ENCODE measurements at regions not wholly inside any gene's neighbourhood (a gene's known extent, or its start where the extent isn't known, plus 50 kb on each side); places are given as distances from the start of the nearest gene placed in this dataset.

DNA sequence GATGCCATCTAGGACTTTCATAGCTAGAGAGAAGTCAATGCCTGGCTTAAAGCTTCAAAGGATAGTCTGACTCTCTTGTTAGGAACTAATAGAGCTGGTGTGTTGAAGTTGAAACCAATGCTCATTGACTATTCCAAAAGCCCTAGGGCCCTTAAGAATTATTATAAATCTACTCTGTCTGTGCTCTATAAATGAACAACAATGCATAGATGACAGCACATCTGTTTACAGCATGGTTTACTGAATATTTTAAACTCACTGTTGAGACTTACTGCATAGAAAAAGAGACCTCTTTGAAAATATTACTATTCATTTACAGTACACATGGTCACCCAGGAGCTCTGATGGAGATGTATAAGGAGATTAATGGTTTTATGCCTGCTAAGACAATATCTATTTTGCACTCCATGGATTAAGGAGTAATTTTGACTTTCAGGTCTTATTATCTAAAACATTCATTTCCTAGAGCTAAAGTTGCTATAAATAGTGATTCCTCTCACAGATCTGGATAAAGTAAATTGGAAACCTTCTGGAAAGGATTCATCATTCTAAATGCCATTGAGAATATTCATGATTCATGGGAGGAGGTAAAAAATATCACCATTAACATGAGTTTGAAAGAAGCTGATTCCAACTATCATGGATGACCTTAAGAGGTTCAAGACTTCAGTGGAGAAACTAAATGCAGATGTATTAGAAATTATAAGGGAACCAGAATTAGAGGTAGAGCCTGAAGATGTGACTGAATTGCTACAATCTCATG is 763.5 kb upstream of the MAP3K7 start:
- no peak for DNase-seq (ENCODE audit: low read depth in 2 of 3, low spot score in 1 of 3)

DNA sequence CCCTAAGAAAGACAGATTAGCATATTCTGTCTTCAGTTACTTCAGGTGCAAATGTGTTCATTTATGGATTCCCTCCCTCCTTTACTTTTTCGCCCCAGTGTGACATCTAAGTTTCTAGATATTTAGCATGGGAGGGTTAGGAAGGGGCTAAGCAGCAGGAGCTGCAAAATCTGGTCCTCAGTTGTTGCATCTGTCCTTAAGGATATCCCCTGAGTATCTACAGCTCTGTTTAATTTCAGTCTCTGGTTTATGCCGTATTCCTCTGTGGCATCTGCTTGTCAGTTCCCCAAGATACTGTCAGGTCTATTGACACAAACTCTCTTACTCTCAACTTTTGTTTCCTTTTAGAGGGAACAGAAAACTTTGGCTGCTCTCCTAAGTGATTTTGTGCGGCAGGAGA is 754.6 kb upstream of the MAP3K7 start:
- no peak for DNase-seq (ENCODE audit: low read depth in 2 of 3, low spot score in 1 of 3)

DNA sequence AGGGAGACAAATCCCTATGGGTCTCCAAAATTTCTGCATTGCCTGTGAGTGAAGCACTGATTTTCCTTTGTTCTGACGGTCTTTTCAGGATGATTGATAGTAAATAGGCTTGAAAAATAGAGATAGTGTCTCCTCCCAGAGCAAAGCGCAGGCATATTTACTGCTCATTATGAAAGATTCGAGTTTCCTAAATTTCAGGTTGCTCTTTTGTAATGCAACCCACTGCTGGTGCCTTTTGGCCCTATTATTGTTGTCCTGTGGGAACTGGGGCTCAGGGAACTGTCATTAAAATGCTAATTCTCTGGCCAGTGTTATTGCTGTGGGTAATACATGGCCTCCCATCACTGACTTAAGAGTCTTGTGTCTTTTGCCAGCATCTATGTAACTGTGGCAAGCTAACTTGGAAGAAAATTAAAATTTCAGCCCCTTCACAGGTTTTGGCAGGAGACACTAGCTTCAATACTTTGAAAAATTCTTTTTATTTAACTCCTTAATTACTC is 754.1 kb upstream of the MAP3K7 start:
- no peak for DNase-seq (ENCODE audit: low read depth in 2 of 3, low spot score in 1 of 3)

DNA sequence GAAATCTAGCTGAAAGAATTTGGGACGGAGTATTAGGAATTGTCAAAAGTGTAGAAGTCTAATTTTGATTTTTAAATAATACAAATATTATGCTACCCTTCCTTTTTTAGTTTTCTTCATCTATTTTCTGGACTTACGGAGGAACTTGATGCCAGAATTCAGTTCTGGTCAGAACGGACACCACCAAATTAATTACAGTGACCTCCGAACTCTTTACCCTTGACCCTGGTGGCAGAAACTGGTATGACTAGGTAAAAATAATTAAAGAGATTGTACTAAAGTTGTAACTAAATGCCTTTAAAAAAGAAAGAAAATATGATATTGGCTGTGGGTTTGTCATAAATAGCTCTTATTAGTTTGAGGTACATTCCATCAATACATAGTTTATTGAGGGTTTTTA is 751.1 kb upstream of the MAP3K7 start:
- no peak for DNase-seq (ENCODE audit: low read depth in 2 of 3, low spot score in 1 of 3)

DNA sequence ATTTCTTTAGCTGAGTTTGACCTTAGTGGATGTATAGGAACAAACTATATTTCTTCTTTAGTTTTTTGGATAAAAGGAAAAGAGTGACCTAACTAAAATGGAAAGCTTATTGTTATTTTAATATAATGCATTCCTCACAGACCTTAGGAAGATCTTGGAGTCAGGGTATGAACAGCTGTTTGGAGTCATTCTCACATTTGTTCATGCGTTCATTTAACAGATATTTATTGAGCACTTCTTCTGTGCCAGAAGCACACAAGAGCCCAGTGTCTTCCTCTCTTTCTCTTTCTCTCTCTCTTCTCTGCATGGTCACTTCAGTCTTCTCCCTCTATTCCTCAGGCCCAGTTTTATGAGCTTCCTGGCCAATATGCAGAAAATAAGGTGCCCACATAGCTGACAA is 744.0 kb upstream of the MAP3K7 start:
- no peak for DNase-seq (ENCODE audit: low read depth in 2 of 3, low spot score in 1 of 3)

GRCh38 chr6:91328241-91328640 is 741.4 kb upstream of the MAP3K7 start:
- no peak for DNase-seq (ENCODE audit: low read depth in 2 of 3, low spot score in 1 of 3)

DNA sequence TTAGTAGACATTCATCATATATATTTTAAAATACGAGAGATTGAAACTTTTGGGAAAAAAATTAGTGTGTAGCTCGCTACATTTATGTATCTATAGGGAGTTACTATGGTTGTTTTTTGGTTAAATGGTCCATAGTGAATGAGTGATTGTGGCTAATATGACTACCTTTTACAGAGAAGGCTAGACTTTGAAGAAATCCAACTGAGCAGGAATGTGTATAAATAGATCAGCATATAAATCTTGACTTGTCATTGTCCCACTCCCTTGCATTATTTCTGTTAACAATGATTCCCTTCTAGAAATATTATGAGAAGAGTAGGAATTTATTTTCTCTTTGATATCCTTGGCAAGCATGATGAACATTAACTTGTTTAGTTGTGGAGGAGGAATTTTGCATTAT is 737.8 kb upstream of the MAP3K7 start:
- DNase-seq (ENCODE audit: low read depth in 2 of 3, low spot score in 1 of 3): no peak

DNA sequence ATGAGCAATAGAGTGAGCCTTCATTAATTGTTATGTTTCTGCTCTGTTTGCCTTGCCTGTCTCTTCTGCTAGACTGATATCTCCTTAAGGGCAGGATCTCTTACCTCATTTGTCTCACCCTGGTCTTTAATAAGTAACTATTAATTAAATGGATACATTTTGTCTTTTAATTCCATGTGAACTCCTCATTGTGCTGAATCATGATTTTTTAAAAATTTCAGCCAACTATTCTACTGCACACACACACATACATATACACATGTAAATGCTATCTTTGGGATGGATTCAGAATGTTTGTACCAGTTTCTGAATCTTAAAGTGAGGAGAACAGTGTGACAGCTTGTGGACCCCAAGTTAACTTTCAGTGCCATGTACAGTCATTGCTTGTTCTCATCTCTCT is 731.1 kb upstream of the MAP3K7 start:
- DNase-seq (ENCODE audit: low read depth in 2 of 3, low spot score in 1 of 3): no peak

- DNase-seq (ENCODE audit: low read depth in 2 of 3, low spot score in 1 of 3): no peak
Observed at GRCh38 chr6:91317247-91317835, 730.5 kb upstream of the MAP3K7 start.

DNA sequence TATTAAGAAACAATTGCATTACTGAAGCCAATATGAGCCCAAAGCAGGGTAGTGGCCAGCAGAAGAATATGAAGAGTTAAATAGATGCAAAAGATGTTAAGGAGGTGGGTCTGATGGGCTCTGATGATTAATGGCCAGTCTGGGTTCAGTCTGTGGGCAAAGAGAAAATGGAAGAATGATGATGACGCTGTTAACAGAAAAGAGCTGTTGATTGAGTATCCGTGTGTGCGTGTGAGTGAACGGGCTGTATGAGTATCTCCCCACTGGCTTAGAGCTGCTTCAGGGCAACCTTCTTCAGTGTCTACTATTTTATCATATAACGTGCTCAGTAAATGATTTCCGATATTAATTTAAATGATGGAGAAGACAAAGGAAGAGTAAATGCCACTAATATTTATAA is 723.3 kb upstream of the MAP3K7 start:
- no peak for DNase-seq (ENCODE audit: low read depth in 2 of 3, low spot score in 1 of 3)

GRCh38 chr6:91305755-91306154 is 718.9 kb upstream of the MAP3K7 start:
- no peak for DNase-seq (ENCODE audit: low read depth in 2 of 3, low spot score in 1 of 3)

DNA sequence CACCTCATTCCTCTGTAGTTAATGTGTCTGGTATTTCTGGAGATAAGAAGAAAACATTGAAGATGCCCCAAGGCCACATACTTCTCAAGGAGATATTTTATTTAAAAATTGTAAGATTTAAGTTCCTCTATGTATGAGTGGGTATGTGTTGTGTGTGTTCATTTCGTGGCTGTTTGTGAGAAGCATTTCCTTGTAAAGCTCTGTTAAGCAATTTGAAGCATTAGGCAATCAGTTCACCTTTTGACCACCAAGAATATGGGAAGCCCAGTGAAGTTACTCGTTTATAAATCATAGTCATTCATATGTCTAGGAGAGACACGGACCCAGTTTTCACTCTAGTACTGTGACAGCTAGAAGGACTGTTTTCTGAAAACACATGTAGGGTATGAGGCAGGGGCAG is 717.6 kb upstream of the MAP3K7 start:
- no peak for DNase-seq (ENCODE audit: low read depth in 2 of 3, low spot score in 1 of 3)

DNA sequence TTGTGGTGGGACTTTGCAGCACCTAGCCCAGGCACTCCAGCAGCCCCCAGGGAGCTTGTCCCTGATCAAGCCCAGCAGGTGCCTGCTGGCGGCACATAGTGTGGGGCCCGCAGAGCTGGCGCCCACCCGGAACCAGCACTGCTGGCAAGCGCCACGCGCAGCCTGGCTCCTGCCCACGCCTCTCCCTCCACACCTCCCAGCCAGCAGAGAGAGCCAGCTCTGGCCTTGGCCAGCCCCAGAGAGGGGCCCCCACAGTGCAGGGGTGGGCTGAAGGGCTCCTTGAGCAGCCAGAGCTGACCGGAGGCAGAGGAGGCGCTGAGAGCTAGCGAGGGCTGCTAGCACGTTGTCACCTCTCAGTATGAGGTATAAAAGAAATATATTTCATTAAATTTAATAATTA is 716.5 kb upstream of the MAP3K7 start:
- DNase-seq (ENCODE audit: low read depth in 2 of 3, low spot score in 1 of 3): no peak

DNA sequence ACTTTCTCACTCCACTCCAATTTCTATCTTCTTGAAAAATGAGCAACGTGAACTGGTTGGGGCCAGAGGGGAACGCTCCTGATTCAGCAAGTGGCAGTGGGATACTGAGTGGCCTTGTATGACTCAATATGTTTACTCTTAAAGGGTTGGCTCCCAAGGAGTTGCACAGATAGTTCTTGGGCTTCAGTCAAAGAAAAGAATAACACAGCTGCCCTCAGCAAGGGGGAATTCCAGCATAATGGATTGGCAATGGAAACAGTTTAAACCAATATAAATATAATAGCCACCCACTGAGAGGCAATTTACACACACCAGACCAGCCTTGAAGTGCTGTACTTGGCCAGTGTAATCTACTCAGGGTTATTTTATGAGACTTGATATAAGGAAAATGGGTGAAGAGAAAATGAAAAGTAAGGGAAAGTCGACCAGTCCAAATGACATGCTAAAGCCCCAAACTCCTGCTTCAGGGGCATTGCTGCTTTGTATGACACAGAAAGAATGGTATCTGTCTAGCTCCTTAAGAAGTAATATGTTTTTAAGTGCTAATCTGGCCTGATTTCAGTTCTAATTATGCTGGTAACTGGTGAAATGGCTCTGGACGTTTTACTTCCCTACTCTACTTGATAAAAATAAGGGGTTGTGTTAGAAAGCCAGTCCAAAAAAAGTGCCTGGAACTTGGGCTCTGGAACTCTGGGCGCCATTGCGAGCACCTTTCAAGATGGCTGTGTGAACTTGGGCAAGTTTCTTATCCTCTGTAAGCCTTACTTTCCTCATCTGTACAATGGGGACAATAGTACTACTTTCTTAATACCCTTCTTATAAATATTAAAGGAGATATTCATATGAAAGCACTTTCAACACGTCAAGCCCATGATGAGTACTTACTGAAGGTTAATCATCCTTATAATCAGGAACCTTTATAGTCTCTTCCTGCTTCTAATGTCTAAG is 712.9 kb upstream of the MAP3K7 start:
- no peak for DNase-seq (ENCODE audit: low read depth in 2 of 3, low spot score in 1 of 3)

DNA sequence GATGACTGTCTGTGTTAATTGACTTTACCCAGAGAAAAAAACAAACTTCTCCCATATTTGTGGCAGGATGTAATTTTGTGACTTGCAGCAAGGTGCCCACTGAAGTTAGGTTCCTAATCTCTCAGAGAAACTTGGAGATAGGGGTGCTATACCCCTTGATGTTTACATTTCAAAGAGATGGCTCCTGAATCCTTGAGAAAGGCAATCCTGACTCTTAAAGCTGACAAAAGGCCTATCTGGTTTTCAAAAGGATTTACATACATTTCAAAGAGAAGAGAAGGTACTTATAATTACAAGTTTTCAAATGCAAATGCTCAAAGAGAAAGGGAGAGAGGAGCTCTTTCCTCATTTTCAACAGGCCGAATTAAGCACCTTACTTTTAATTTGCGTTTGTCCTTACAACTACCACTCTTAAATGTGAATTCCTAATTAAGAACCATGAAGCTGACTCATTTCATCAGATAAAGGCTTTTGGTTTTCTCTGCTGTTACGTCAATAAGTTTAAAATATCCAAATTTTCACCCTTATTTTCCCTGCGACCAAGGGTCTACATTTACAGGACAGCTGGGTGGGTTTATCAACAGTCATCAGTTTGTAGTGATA is 711.8 kb upstream of the MAP3K7 start:
- DNase-seq (ENCODE audit: low read depth in 2 of 3, low spot score in 1 of 3): no peak

DNA sequence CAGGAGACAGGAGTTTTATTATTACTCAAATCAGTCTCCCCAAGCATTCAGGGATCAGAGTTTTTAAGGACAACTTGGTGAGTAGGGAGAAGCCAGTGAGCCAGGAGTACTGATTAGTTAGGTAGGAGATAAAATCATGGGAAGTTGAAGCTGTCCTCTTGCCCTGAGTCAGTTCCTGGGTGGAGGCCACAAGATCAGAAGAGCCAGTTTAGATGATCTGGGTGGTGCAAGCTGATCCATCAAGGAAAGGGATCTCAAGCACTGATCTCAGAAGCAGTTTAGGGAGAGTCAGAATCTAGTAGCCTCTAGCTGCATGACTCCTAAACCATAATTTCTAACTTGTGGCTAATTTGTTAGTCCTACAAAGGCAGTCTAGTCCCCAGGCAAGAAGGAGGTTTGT is 706.5 kb upstream of the MAP3K7 start:
- no peak for DNase-seq (ENCODE audit: low read depth in 2 of 3, low spot score in 1 of 3)

DNA sequence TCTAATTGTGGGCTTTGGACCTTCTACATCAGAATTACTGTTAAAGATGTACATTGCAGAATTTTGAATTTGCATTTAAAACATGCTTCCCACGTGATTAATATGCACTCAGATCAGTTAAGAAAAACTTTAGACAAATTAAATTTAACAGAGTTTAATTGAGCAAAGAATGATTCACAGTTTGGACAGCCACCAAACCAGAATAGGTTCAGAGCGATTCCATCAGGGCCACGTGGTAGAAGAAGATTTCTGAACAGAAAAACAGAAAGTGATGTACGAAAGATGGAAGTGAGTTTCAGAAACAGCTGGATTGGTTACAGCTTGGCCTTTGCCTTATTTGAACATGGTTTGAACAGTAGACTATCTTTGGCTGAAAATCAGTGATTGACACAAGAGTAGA is 704.2 kb upstream of the MAP3K7 start:
- no peak for DNase-seq (ENCODE audit: low read depth in 2 of 3, low spot score in 1 of 3)

GRCh38 chr6:91288741-91289140 is 701.9 kb upstream of the MAP3K7 start:
- no peak for DNase-seq (ENCODE audit: low read depth in 2 of 3, low spot score in 1 of 3)

GRCh38 chr6:91281901-91282300 is 695.0 kb upstream of the MAP3K7 start:
- no peak for DNase-seq (ENCODE audit: low read depth in 2 of 3, low spot score in 1 of 3)

- no peak for DNase-seq (ENCODE audit: low read depth in 2 of 3, low spot score in 1 of 3)
Observed at GRCh38 chr6:91280494-91280830, 693.6 kb upstream of the MAP3K7 start.

DNA sequence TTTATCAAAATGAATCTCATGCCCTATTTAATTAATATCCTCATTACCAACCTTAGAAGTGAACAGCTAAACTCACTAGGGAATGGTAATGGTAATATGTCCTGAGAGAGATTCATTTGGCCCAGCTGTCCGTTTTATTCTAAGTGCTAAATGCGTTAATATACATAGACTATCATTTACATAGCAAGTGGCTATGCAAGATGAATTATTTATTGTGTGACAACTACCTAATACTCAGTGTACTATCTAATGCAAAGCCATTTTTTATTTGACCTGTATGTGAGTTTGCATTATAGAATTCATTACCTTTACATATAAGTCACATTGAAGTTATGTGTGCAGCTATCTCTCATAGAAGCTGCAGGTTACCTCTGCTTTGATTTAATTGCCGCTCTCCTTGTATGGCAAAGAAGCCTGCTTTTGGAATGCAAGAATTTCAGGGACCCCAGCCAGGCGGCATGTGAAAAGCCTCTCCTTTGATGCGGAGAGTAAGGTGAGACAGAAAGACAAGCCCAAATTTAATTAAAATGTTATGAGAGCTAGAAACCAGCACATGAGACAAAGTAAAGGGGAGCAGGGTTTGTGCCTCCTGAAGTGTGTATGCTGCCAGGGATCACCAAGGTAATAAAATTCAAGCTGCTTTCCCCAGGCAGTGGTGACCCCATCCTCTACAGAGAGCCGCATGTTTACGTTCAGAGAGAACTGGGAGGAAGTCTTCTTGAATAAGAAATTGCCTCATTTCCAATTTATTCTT is 693.0 kb upstream of the MAP3K7 start:
- DNase-seq (ENCODE audit: low read depth in 2 of 3, low spot score in 1 of 3): no peak

Measured in stimulated activated CD4-positive, alpha-beta T cell treated with anti-CD3 and anti-CD28 coated beads, Interleukin-12 subunit alpha, Interleukin-12 subunit beta, amount 100 ng/mL, for 48 hours (primary cell).